Ectodermal cell (in vitro differentiated cells): ENCODE measurements at regions not wholly inside any gene's neighbourhood (a gene's known extent, or its start where the extent isn't known, plus 50 kb on each side); places are given as distances from the start of the nearest gene placed in this dataset.

Experiments used
- H3K27ac ChIP-seq: 2 replicates; pipeline ENCODE4 v1.7.0; 2013; ENCODE audit warnings: mild to moderate bottlenecking, low read depth, low read length; ENCODE audit not compliant: insufficient read depth, poor library complexity, severe bottlenecking
- H3K27me3 ChIP-seq: 2 replicates; pipeline ENCODE4 v1.7.0; 2013; ENCODE audit warnings: mild to moderate bottlenecking, low read length; ENCODE audit not compliant: insufficient read depth, control insufficient read depth, poor library complexity, severe bottlenecking
- H3K36me3 ChIP-seq: one replicate; pipeline ENCODE4 v1.7.0; 2013; ENCODE audit warnings: low read length; ENCODE audit not compliant: control insufficient read depth, insufficient read depth
- H3K4me1 ChIP-seq: one replicate; pipeline ENCODE4 v1.7.0; 2013; ENCODE audit warnings: low read length; ENCODE audit not compliant: control insufficient read depth, insufficient read depth
- H3K4me3 ChIP-seq: 2 replicates; pipeline ENCODE4 v1.7.0; 2013; ENCODE audit warnings: low read depth, low read length, control low read depth; ENCODE audit not compliant: insufficient read depth
- H3K9me3 ChIP-seq: 2 replicates; pipeline ENCODE4 v1.7.0; 2013; ENCODE audit warnings: mild to moderate bottlenecking, low read length, moderate library complexity; ENCODE audit not compliant: control insufficient read depth
- WGBS, 2 experiments: methylation state at CpG; one replicate each; pipeline ENCODE4 v1.1.7; 2013; ENCODE audit warnings: missing lambda C conversion rate in 2 of 2; 5-methylcytosine and 5-hydroxymethylcytosine counted together

GRCh38 chr4:1475277-1476139 is 69.3 kb upstream of the NKX1-1 start:
- H3K4me3 ChIP-seq = no peak overlapping the region

GRCh38 chr4:1474126-1475090 is 68.2 kb upstream of the NKX1-1 start:
- Histone ChIP-seq H3K9me3 (no peaks in the 10 kb centered on the region), H3K27me3 (peaks cover 37% of the 10 kb centered on the region), H3K36me3 (no peaks in the 10 kb centered on the region), H3K27ac (no peak overlapping the region), H3K4me1 (peaks cover 4% of the 10 kb centered on the region), H3K4me3 (no peak overlapping the region)
- 82 to 83% methylated on average over 14 of the region's 14 CpGs for WGBS, 2 experiments

More at GRCh38 chr4:1475277-1476139, 69.3 kb upstream of the NKX1-1 start:
- peaks cover 34% of the 10 kb centered on the region for H3K27me3 ChIP-seq
- 82 to 83% methylated on average over 1 of the region's 1 CpG for WGBS, 2 experiments
- H3K9me3 ChIP-seq = no peaks in the 10 kb centered on the region
- H3K4me1 ChIP-seq = peaks cover 4% of the 10 kb centered on the region
- no peak overlapping the region for H3K27ac ChIP-seq
- H3K36me3 ChIP-seq = no peaks in the 10 kb centered on the region

- Histone ChIP-seq H3K36me3 (no peaks in the 10 kb centered on the region), H3K4me3 (no peak overlapping the region), H3K9me3 (no peaks in the 10 kb centered on the region), H3K4me1 (peaks cover 4% of the 10 kb centered on the region), H3K27ac (no peak overlapping the region), H3K27me3 (peaks cover 37% of the 10 kb centered on the region)
- 90 to 92% methylated on average over 8 of the region's 8 CpGs for WGBS, 2 experiments
Observed at GRCh38 chr4:1473718-1474117, 67.5 kb upstream of the NKX1-1 start.

GRCh38 chr4:1472911-1473518 is 66.8 kb upstream of the NKX1-1 start:
- 88 to 90% methylated on average over 8 of the region's 9 CpGs for WGBS, 2 experiments

GRCh38 chr4:1472148-1472797 is 66.0 kb upstream of the NKX1-1 start:
- Histone ChIP-seq H3K36me3 (no peaks in the 10 kb centered on the region), H3K9me3 (no peaks in the 10 kb centered on the region), H3K4me3 (peak overlapping the region; percentile 16), H3K27ac (no peak overlapping the region), H3K4me1 (peaks cover 4% of the 10 kb centered on the region), H3K27me3 (peaks cover 37% of the 10 kb centered on the region)
- WGBS, 2 experiments = 45 to 47% methylated on average over 58 of the region's 58 CpGs

More at GRCh38 chr4:1472911-1473518, 66.8 kb upstream of the NKX1-1 start:
- no peaks in the 10 kb centered on the region for H3K36me3 ChIP-seq
- peaks cover 4% of the 10 kb centered on the region for H3K4me1 ChIP-seq
- no peak overlapping the region for H3K4me3 ChIP-seq
- peaks cover 37% of the 10 kb centered on the region for H3K27me3 ChIP-seq
- no peak overlapping the region for H3K27ac ChIP-seq
- H3K9me3 ChIP-seq = no peaks in the 10 kb centered on the region

- Histone ChIP-seq H3K4me1 (peaks cover 4% of the 10 kb centered on the region), H3K27me3 (peaks cover 37% of the 10 kb centered on the region), H3K4me3 (peak overlapping the region; percentile 16), H3K9me3 (no peaks in the 10 kb centered on the region), H3K27ac (no peak overlapping the region), H3K36me3 (no peaks in the 10 kb centered on the region)
- WGBS, 2 experiments = 57 to 61% methylated on average over 55 of the region's 55 CpGs
Observed at GRCh38 chr4:1471443-1472147, 65.4 kb upstream of the NKX1-1 start.

GRCh38 chr4:1470816-1471442 is 64.7 kb upstream of the NKX1-1 start:
- H3K27me3 ChIP-seq = peaks cover 37% of the 10 kb centered on the region
- no peak overlapping the region for H3K27ac ChIP-seq
- H3K36me3 ChIP-seq = no peaks in the 10 kb centered on the region
- no peak overlapping the region for H3K4me3 ChIP-seq
- 94 to 95% methylated on average over 12 of the region's 12 CpGs for WGBS, 2 experiments
- H3K9me3 ChIP-seq = no peaks in the 10 kb centered on the region
- peaks cover 4% of the 10 kb centered on the region for H3K4me1 ChIP-seq

GRCh38 chr4:1470393-1470670 is 64.1 kb upstream of the NKX1-1 start:
- Histone ChIP-seq H3K27ac (no peak overlapping the region), H3K27me3 (peaks cover 37% of the 10 kb centered on the region)
- 87 to 89% methylated on average over 7 of the region's 7 CpGs for WGBS, 2 experiments

More at GRCh38 chr4:1470393-1470670, 64.1 kb upstream of the NKX1-1 start:
- Histone ChIP-seq H3K36me3 (no peaks in the 10 kb centered on the region), H3K4me3 (no peak overlapping the region), H3K4me1 (peaks cover 4% of the 10 kb centered on the region), H3K9me3 (no peaks in the 10 kb centered on the region)
